ENCODE measurements at regions not wholly inside any gene's neighbourhood (a gene's known extent, or its start where the extent isn't known, plus 50 kb on each side); places are given as distances from the start of the nearest gene placed in this dataset.
A peak's percentile ranks its signal among the peaks of the same experiment; 100 is the strongest.

DNA sequence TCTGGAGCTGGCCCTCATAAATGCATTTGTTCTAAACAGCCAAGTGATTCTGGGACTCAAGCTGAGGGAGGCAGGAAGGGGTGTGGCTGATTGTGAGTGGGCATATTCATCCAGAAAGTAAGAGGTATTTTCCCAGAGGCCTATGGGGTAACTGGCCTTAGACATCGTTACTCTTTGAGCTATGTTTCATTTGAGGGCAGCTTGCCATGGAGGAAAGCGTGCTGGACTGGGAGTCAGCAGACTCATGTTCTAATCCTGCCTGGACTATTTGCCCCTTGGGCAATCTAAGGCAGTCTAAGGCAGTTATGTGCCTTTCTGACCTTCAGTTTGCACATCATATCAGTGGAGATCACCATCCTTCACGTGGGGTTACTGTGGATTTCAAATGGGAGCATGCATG is 93.5 kb upstream of the SLC14A2 start:
- DNase-seq (ENCODE audit: low read depth) = peak; percentile 85
- TF ChIP-seq, protein P1, sequence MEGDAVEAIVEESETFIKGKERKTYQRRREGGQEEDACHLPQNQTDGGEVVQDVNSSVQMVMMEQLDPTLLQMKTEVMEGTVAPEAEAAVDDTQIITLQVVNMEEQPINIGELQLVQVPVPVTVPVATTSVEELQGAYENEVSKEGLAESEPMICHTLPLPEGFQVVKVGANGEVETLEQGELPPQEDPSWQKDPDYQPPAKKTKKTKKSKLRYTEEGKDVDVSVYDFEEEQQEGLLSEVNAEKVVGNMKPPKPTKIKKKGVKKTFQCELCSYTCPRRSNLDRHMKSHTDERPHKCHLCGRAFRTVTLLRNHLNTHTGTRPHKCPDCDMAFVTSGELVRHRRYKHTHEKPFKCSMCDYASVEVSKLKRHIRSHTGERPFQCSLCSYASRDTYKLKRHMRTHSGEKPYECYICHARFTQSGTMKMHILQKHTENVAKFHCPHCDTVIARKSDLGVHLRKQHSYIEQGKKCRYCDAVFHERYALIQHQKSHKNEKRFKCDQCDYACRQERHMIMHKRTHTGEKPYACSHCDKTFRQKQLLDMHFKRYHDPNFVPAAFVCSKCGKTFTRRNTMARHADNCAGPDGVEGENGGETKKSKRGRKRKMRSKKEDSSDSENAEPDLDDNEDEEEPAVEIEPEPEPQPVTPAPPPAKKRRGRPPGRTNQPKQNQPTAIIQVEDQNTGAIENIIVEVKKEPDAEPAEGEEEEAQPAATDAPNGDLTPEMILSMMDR (conservative IDR thresholded peaks at IDR 0.05; ENCODE audit: control insufficient read depth, insufficient read depth, low read depth, low read length) = no peak
- no peak overlapping the region for H3K4me3 ChIP-seq (ENCODE audit: control insufficient read depth, low read depth, low read length)

DNA sequence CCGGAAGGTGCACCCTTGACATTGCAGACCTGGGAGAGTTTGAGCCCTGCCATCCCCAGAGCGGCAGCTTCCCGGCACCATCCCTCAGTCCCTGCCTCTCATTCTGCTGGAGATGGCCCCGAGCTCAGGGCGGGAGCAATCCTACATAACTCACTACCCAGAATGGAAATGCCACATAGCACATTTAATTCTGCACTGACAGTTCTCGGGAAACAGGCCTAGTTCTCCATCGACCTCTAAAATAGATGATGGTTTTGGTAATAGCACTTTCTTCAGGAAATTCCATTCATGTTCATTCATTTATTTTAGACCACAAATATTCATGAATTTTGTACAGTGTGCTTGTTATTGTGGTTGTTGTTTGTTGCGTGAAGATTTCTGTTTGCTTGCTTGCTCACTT is 92.9 kb upstream of the SLC14A2 start:
- no peak overlapping the region for H3K4me3 ChIP-seq (ENCODE audit: control insufficient read depth, low read depth, low read length)
- peak; percentile 73 for DNase-seq (ENCODE audit: low read depth)
- TF ChIP-seq, protein P1 (conservative IDR thresholded peaks at IDR 0.05; ENCODE audit: control insufficient read depth, insufficient read depth, low read depth, low read length) = no peak

DNA sequence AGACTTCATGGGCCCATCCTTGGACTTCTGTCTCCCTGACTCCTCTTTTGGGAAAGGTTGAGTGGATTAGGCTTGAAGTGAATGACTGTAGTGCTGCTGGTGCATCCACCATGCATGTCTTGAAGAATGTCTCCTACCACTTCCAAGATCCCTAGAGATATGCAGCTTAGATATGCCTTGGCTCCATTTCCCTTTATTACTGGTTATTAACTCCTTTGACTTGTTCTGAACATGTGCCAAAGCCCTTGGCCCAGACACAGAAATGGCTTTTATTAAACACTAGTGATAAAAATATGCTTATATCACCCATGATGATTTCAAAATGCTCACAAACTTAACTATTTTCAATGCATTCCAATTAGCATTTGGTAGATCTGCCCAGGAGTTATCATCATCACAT is 90.0 kb upstream of the SLC14A2 start:
- TF ChIP-seq, protein P1 (conservative IDR thresholded peaks at IDR 0.05; ENCODE audit: control insufficient read depth, insufficient read depth, low read depth, low read length) = no peak
- no peak overlapping the region for H3K4me3 ChIP-seq (ENCODE audit: control insufficient read depth, low read depth, low read length)
- DNase-seq (ENCODE audit: low read depth) = no peak

DNA sequence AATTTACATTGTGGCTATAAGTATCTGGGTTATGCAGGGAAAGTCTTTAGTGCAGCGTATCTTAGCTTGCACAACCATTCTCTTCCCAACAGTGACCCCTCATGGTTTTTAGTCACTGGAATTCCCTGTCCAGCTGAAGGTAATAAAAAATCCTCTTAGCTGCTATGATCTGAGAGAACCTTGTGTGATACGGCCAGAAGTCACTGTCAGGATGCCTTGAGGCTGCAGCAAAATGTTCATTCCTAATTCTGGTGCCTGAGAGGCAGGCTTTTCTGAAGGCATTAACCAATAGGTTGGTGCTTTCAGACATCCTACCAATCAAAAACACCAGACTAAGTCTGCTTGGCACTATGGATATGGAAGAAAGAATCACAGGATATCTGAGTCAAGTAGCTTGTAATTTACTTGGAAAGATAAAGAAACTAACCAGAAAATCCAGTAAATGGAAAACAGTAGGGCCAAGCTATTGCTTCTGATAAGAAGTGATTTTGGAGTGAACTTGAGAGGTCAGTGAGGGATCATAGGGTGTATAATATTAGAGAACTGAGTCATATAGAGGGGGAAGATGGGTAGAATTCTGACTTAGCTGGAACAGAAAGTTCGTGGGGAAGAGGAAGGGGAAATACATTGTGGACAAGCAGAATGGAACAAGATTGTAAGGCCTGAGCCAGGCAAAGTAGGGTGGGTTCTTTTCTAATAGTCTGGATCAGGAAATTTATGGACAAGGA is 89.0 kb upstream of the SLC14A2 start:
- no peak overlapping the region for H3K4me3 ChIP-seq (ENCODE audit: control insufficient read depth, low read depth, low read length)
- DNase-seq (ENCODE audit: low read depth) = peak; percentile 63
- TF ChIP-seq, protein P1 (conservative IDR thresholded peaks at IDR 0.05; ENCODE audit: control insufficient read depth, insufficient read depth, low read depth, low read length) = peak; percentile 36

DNA sequence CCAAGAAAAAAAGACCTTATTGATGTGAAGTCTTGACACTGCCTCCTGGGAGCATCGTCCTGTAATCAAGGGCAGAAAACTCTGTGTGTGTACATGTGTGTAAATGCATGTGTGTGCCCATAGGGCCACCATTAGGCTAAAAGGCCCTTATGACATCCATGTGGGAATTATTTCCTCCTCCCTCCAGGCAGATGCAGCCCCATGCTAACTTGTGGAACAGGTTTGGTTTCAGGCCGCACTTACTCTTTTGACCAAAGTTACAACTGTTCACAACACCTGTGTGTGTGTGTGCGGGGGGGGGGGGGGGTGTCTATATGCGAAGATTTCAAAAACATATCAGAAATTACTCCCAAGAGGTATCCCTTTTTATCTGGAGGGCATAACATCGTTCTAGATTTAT is 87.4 kb upstream of the SLC14A2 start:
- no peak overlapping the region for H3K4me3 ChIP-seq (ENCODE audit: control insufficient read depth, low read depth, low read length)
- TF ChIP-seq, protein P1 (conservative IDR thresholded peaks at IDR 0.05; ENCODE audit: control insufficient read depth, insufficient read depth, low read depth, low read length) = no peak
- no peak for DNase-seq (ENCODE audit: low read depth)

DNA sequence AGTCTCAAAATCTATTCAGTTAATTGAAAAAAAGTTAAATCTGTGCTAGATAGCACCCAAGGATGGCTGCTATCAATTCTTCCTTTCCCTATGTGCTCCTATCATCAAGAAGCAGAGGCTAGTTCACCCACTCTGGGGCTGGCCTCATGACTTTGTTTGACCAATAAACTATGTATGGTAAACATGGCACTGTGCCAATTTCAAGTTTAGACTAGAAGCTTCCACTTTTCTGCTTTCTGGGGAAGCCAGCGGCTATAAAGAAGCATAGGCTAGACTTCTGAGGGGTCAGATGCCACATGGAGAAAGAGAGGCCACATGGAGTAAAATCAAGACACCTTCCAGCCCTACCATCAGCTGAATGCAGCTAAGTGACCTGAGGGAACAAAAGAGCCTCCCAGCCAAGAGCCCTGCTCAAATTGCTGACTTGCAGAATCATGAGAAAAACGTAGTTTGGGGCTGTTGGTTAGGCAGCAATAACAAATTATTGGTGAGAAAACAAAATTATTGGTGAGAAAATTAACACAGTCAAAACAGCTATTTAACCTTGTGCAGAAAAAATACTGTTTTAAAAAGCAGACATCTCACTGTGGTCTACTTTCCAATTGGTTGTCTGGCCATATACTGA is 86.5 kb upstream of the SLC14A2 start:
- no peak for DNase-seq (ENCODE audit: low read depth)
- H3K4me3 ChIP-seq (ENCODE audit: control insufficient read depth, low read depth, low read length) = no peak overlapping the region
- TF ChIP-seq, protein P1 (conservative IDR thresholded peaks at IDR 0.05; ENCODE audit: control insufficient read depth, insufficient read depth, low read depth, low read length) = no peak
